B cell (primary cell): ENCODE measurements at regions not wholly inside any gene's neighbourhood (a gene's known extent, or its start where the extent isn't known, plus 50 kb on each side); places are given as distances from the start of the nearest gene placed in this dataset.

Source experiments
- ATAC-seq: fragments of 200-7000 bp; cut with Tn5 transposase; one replicate; pipeline ENCODE4 v1.10.0; 2021; ENCODE audit warnings: low read depth, mild to moderate bottlenecking, moderate number of reproducible peaks, moderate library complexity
- CTCF ChIA-PET: fragments of 350-600 bp; sonication (Branson Sonifier 250); formaldehyde crosslinking; loops from one replicate; lab custom pipeline; 2021; ENCODE audit warnings: antibody characterized with exemption, inconsistent platforms; lab: Charles Lee
- POLR2A ChIA-PET: fragments of 350-600 bp; sonication (Branson Sonifier 250); formaldehyde crosslinking; loops from one replicate; lab custom pipeline; 2021; ENCODE audit warnings: antibody characterized with exemption; lab: Charles Lee
- DNase-seq: peaks from one replicate; pipeline ENCODE4 v3.0.0; 2013
- H2AFZ ChIP-seq: 2 replicates; pipeline ENCODE4 v1.6.1; 2012; ENCODE audit warnings: mild to moderate bottlenecking, low read depth, low read length; ENCODE audit not compliant: insufficient read depth, poor library complexity, severe bottlenecking
- H3K27ac ChIP-seq, 2 donors: 1 replicate in 1 of 2; 2 replicates in 1 of 2; pipeline ENCODE4 v1.5.1; 2012 to 2013; ENCODE audit warnings: low read length in 2 of 2, mild to moderate bottlenecking in 2 of 2, moderate library complexity in 1 of 2
- H3K27me3 ChIP-seq, 4 experiments: fragments of 200-600 bp in 1 of 4; sonication (generic) in 1 of 4; replicated peaks in 1 of 4; 1 replicate in 2 of 4; 2 replicates in 2 of 4; pipeline versions ENCODE4 v1.6.1 to v1.7.0; 2013 to 2016; ENCODE audit warnings: low read length in 3 of 4, mild to moderate bottlenecking in 2 of 4, mixed read lengths in 1 of 4, moderate library complexity in 1 of 4; ENCODE audit not compliant: insufficient read depth in 4 of 4, control insufficient read depth in 3 of 4; ENCODE audit errors: control extremely low read depth in 1 of 4
- H3K36me3 ChIP-seq, 2 experiments: replicated peaks in 1 of 2; 1 replicate in 1 of 2; 2 replicates in 1 of 2; pipeline versions ENCODE4 v1.6.1 to v1.7.1; 2013; ENCODE audit warnings: low read length in 1 of 2; ENCODE audit not compliant: insufficient read depth in 2 of 2, control insufficient read depth in 1 of 2; ENCODE audit errors: control extremely low read depth in 1 of 2, extremely low read depth in 1 of 2
- H3K4me1 ChIP-seq, 2 donors: fragments of 200-600 bp in 1 of 2; sonication (generic) in 1 of 2; 1 replicate in 1 of 2; 2 replicates in 1 of 2; pipeline versions ENCODE4 v1.5.1 to v1.6.1; 2013 to 2017; ENCODE audit warnings: low read length in 2 of 2; ENCODE audit not compliant: control insufficient read depth in 2 of 2, insufficient read depth in 2 of 2
- H3K4me2 ChIP-seq: replicated peaks from 2 replicates; pipeline ENCODE3; 2012; ENCODE audit warnings: mild to moderate bottlenecking, low read depth, low read length; ENCODE audit not compliant: poor library complexity, severe bottlenecking
- H3K4me3 ChIP-seq, 5 experiments: fragments of 200-600 bp in 1 of 5; sonication (generic) in 1 of 5; 1 replicate in 3 of 5; 2 replicates in 2 of 5; pipeline versions ENCODE4 v1.5.1 to v1.7.0; 2011 to 2016; ENCODE audit warnings: low read length in 4 of 5, mild to moderate bottlenecking in 4 of 5, low read depth in 2 of 5, control low read depth in 1 of 5, moderate library complexity in 1 of 5; ENCODE audit not compliant: insufficient read depth in 1 of 5; ENCODE audit errors: control extremely low read depth in 1 of 5, extremely low read depth in 1 of 5
- H3K79me2 ChIP-seq: fragments of 200-600 bp; sonication (generic); one replicate; pipeline ENCODE4 v1.6.0; 2016; ENCODE audit warnings: low read length; ENCODE audit not compliant: control insufficient read depth, insufficient read depth
- H3K9ac ChIP-seq: fragments of 200-600 bp; sonication (generic); 2 replicates; pipeline ENCODE4 v1.6.1; 2017; ENCODE audit warnings: mild to moderate bottlenecking, low read length, moderate library complexity
- H3K9me3 ChIP-seq, 3 donors: one replicate each; pipeline versions ENCODE4 v1.6.1 to v1.7.1; 2013; ENCODE audit warnings: low read length in 2 of 3; ENCODE audit not compliant: control insufficient read depth in 2 of 3, insufficient read depth in 1 of 3; ENCODE audit errors: control extremely low read depth in 1 of 3
- H4K20me1 ChIP-seq: 2 replicates; pipeline ENCODE4 v1.6.0; 2012; ENCODE audit warnings: mild to moderate bottlenecking, low read length; ENCODE audit not compliant: insufficient read depth, control insufficient read depth, poor library complexity, severe bottlenecking
- H3K27ac Mint-ChIP-seq: one replicate; pipeline ENCODE4 v1.8.0; 2021; ENCODE audit warnings: mixed read lengths
- H3K27me3 Mint-ChIP-seq: one replicate; pipeline ENCODE4 v1.8.0; 2021; ENCODE audit warnings: mixed read lengths
- H3K4me1 Mint-ChIP-seq: one replicate; pipeline ENCODE4 v1.8.0; 2021; ENCODE audit warnings: mixed read lengths
- H3K4me3 Mint-ChIP-seq: one replicate; pipeline ENCODE4 v1.8.0; 2021; ENCODE audit warnings: mixed read lengths
- H3K9me3 Mint-ChIP-seq: one replicate; pipeline ENCODE4 v1.8.0; 2022; ENCODE audit warnings: mixed read lengths; ENCODE audit not compliant: insufficient read depth
- EZH2 ChIP-seq: IDR thresholded peaks from 2 replicates; pipeline ENCODE4 v1.6.1; 2012; ENCODE audit warnings: borderline replicate concordance, low read depth, mild to moderate bottlenecking, moderate library complexity, low read length; ENCODE audit not compliant: insufficient read depth, poor library complexity, severe bottlenecking
- WGBS: methylation state at CpG from one replicate; pipeline ENCODE4 v1.1.5; 2013; ENCODE audit warnings: missing lambda C conversion rate; ENCODE audit not compliant: insufficient coverage; 5-methylcytosine and 5-hydroxymethylcytosine counted together
- intact Hi-C: fragments of 100-400 bp; cut with micrococcal nuclease; formaldehyde crosslinking; loops from one replicate; pipeline ENCODE4 v1.10.0; 2022
- TF ChIP-seq, protein P1 (sequence below): fragments of 200-600 bp; IDR thresholded peaks from one replicate; pipeline ENCODE4 v1.8.0; 2022; ENCODE audit warnings: antibody characterized with exemption, mild to moderate bottlenecking

DNA sequence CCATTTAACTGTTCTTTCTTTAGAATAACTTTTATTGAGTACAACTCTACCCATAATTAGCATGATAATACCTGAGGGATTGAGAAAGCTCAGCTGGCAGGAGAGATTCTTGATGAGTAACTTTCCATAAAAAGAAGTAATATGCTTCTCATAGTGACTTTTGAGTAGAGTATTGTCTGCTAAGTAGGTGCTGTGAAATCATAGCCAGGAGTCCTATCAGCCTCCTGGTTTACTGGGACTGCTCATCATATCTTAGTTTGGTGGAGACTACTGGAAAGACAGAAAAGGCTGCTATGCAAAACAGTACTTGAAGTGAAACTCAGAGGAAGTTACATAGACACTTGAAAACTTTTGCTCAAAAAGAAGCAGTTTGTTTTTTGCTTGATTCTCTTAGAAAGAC lies 113.3 kb upstream of the ATP2B1 start:
- H2AFZ ChIP-seq, result peak overlapping the region; percentile 37
- H3K9me3 Mint-ChIP-seq, result no peaks in the 10 kb centered on the region
- CTCF ChIA-PET, result interaction anchor here (1.0 kb wide), 1 partner anchor 12 kb away, joined by 3 read pairs; no protein-coding TSS in a partner anchor
- H3K4me1 Mint-ChIP-seq, result peaks cover 26% of the 10 kb centered on the region
- H4K20me1 ChIP-seq, result no peaks in the 10 kb centered on the region
- H3K36me3 ChIP-seq, result no peaks in the 10 kb centered on the region
- no peak overlapping the region for H3K4me3 ChIP-seq
- peaks cover 3% of the 10 kb centered on the region for H3K79me2 ChIP-seq
- TF ChIP-seq, protein P1, sequence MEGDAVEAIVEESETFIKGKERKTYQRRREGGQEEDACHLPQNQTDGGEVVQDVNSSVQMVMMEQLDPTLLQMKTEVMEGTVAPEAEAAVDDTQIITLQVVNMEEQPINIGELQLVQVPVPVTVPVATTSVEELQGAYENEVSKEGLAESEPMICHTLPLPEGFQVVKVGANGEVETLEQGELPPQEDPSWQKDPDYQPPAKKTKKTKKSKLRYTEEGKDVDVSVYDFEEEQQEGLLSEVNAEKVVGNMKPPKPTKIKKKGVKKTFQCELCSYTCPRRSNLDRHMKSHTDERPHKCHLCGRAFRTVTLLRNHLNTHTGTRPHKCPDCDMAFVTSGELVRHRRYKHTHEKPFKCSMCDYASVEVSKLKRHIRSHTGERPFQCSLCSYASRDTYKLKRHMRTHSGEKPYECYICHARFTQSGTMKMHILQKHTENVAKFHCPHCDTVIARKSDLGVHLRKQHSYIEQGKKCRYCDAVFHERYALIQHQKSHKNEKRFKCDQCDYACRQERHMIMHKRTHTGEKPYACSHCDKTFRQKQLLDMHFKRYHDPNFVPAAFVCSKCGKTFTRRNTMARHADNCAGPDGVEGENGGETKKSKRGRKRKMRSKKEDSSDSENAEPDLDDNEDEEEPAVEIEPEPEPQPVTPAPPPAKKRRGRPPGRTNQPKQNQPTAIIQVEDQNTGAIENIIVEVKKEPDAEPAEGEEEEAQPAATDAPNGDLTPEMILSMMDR, result no peak
- no peak for TF ChIP-seq EZH2
- H3K27ac Mint-ChIP-seq, result peak overlapping the region; percentile 85
- H3K27me3 Mint-ChIP-seq, result no peaks in the 10 kb centered on the region
- no peaks in the 10 kb centered on the region for H3K27me3 ChIP-seq
- POLR2A ChIA-PET, result no interaction called here
- H3K9me3 ChIP-seq, result no peaks in the 10 kb centered on the region
- H3K27ac ChIP-seq, result peak overlapping the region in 1 of 2 donors; percentile 57
- DNase-seq (peak; percentile 47), ATAC-seq (peak; percentile 60)
- H3K4me1 ChIP-seq, result peaks cover 4 to 11% of the 10 kb centered on the region in 2 donors
- peak overlapping the region; percentile 17 for H3K4me3 Mint-ChIP-seq
- intact Hi-C loops, result loop anchor here (5.0 to 10.0 kb wide), 2 partner anchors 40 to 47 kb away; no protein-coding TSS in a partner anchor
- H3K4me2 ChIP-seq, result peak overlapping the region; percentile 45
- peak overlapping the region; percentile 6 for H3K9ac ChIP-seq

DNA sequence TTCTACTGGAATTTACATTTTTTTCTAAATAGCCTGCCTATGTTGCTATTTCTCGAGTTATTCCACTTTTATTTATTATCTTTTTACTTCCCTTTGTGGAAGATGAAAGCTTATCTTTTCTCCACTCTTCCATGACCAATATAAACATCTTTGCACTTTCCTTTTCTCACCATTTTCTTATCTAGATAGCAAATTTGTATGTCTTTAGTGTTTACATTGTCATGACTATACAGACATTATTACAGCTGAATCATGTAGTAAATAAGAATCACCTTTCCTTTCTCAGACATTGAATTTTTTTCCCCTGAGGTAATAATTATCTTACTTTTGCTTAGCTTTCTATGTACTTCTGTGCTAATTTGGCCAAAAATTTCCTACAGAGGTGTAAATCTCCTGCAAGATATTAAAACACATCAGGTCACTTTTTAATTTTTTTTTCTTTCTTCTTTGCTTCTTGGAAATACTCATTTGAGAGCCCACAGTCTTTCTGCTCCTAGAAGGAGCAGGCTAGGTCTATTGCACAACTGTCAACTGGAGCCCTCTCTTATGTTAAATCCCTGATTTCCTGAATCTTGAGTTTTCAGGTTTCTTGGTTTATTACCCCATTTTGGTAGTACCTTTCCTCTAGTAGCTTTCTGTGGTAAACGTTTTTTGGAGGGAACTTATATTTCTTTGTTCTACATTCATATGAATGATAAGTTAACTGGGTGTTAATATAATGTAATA lies 109.0 kb upstream of the ATP2B1 start:
- no peak overlapping the region for H3K9ac ChIP-seq
- H3K36me3 ChIP-seq, result no peaks in the 10 kb centered on the region
- CTCF ChIA-PET, result interaction anchor here (0.7 to 1.3 kb wide), 2 partner anchors 14 to 33 kb away, joined by 3 read pairs; no protein-coding TSS in a partner anchor
- Mint-ChIP-seq H3K27me3 (no peaks in the 10 kb centered on the region), H3K4me1 (peaks cover 17% of the 10 kb centered on the region), H3K9me3 (no peaks in the 10 kb centered on the region), H3K27ac (no peak overlapping the region), H3K4me3 (no peak overlapping the region)
- H3K4me1 ChIP-seq, result peaks cover 4 to 11% of the 10 kb centered on the region in 2 donors
- H3K9me3 ChIP-seq, result no peaks in the 10 kb centered on the region
- H3K27ac ChIP-seq, result no peak overlapping the region
- intact Hi-C loops, result no loop called here
- no CpG with 5 or more reads among the region's 2 CpGs for WGBS
- POLR2A ChIA-PET, result no interaction called here
- no peak for ATAC-seq
- no peak for TF ChIP-seq EZH2
- TF ChIP-seq, protein P1, result no peak
- no peak overlapping the region for H3K4me3 ChIP-seq
- no peaks in the 10 kb centered on the region for H3K27me3 ChIP-seq
- no peak for DNase-seq
- H2AFZ ChIP-seq, result no peak overlapping the region
- no peaks in the 10 kb centered on the region for H4K20me1 ChIP-seq
- H3K4me2 ChIP-seq, result no peak overlapping the region
- H3K79me2 ChIP-seq, result peaks cover 2% of the 10 kb centered on the region
